ENCODE measurements at regions not wholly inside any gene's neighbourhood (a gene's known extent, or its start where the extent isn't known, plus 50 kb on each side); places are given as distances from the start of the nearest gene placed in this dataset.

GRCh38 chr4:52317361-52317879 lies 266.3 kb downstream of the SPATA18 start (continued):
- TF ChIP-seq ZNF407 (IDR thresholded peaks at IDR 0.05; ENCODE audit: low read depth) (no peak), HDAC3 (IDR thresholded peaks at IDR 0.05; ENCODE audit: borderline replicate concordance, partially characterized antibody) (no peak), SMAD2 (IDR thresholded peaks at IDR 0.05; ENCODE audit: low read depth, low read length) (no peak), ZEB2 (IDR thresholded peaks at IDR 0.05) (no peak), RERE (CRISPR knock-in tag; IDR thresholded peaks at IDR 0.05; ENCODE audit: borderline replicate concordance) (no peak), ATF1 (CRISPR knock-in tag; IDR thresholded peaks at IDR 0.05) (no peak), ATF1 (tag; IDR thresholded peaks at IDR 0.05) (no peak), CCNT2 (IDR thresholded peaks at IDR 0.05; ENCODE audit: borderline replicate concordance, extremely low read depth, insufficient read length, low read depth, low read length) (no peak), SMC3 (conservative IDR thresholded peaks at IDR 0.05; ENCODE audit: insufficient read depth, low read depth, low read length) (no peak)
- TF ChIP-seq, protein P1, sequence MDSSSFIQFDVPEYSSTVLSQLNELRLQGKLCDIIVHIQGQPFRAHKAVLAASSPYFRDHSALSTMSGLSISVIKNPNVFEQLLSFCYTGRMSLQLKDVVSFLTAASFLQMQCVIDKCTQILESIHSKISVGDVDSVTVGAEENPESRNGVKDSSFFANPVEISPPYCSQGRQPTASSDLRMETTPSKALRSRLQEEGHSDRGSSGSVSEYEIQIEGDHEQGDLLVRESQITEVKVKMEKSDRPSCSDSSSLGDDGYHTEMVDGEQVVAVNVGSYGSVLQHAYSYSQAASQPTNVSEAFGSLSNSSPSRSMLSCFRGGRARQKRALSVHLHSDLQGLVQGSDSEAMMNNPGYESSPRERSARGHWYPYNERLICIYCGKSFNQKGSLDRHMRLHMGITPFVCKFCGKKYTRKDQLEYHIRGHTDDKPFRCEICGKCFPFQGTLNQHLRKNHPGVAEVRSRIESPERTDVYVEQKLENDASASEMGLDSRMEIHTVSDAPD (CRISPR knock-in tag; IDR thresholded peaks at IDR 0.05): no peak
